ENCODE measurements at regions not wholly inside any gene's neighbourhood (a gene's known extent, or its start where the extent isn't known, plus 50 kb on each side); places are given as distances from the start of the nearest gene placed in this dataset.

- Histone ChIP-seq H2BK5ac (ENCODE audit: low read length) (no peak overlapping the region), H2BK12ac (ENCODE audit: low read length) (no peak overlapping the region), H2BK15ac (ENCODE audit: low read length) (no peak overlapping the region), H3K9me3 (replicated peaks in 1 of 2; ENCODE audit: control insufficient read depth in 2 of 2, insufficient read depth in 1 of 2, low read depth in 1 of 2, low read length in 2 of 2) (no peaks in the 10 kb centered on the region), H3K36me3 (replicated peaks in 1 of 2; ENCODE audit: control insufficient read depth in 2 of 2, insufficient read depth in 2 of 2, low read length in 2 of 2) (no peaks in the 10 kb centered on the region), H3K4me2 (ENCODE audit: insufficient read depth, low read length, poor library complexity, severe bottlenecking) (no peak overlapping the region), H4K8ac (ENCODE audit: low read depth, low read length) (no peak overlapping the region), H4K91ac (ENCODE audit: low read depth, low read length, poor library complexity) (no peak overlapping the region), H3K27me3 (ENCODE audit: control insufficient read depth in 3 of 3, insufficient read depth in 3 of 3, low read depth in 1 of 3, low read length in 3 of 3) (no peaks in the 10 kb centered on the region), H3K4me3 (ENCODE audit: low read length in 2 of 2) (no peak overlapping the region), H3K23ac (ENCODE audit: low read depth, low read length, poor library complexity) (no peak overlapping the region), H3K14ac (ENCODE audit: low read length) (no peak overlapping the region), H2AK5ac (ENCODE audit: low read depth, low read length) (no peak overlapping the region), H3K27ac (replicated peaks; ENCODE audit: low read length) (no peak overlapping the region), H2AFZ (ENCODE audit: low read length) (no peak overlapping the region), H3K79me1 (ENCODE audit: low read depth, low read length) (no peaks in the 10 kb centered on the region), H3K9ac (ENCODE audit: low read depth, low read length, poor library complexity) (no peak overlapping the region), H3K18ac (ENCODE audit: low read length) (no peak overlapping the region), H3K4ac (ENCODE audit: low read length) (no peak overlapping the region), H3K4me1 (ENCODE audit: control insufficient read depth in 2 of 2, insufficient read depth in 1 of 2, low read depth in 1 of 2, low read length in 2 of 2) (no peaks in the 10 kb centered on the region), H2BK120ac (ENCODE audit: low read depth, low read length) (no peak overlapping the region)
- no CpG with 5 or more reads among the region's 3 CpGs for WGBS, 2 donors (ENCODE audit: extremely low coverage in 2 of 2, insufficient read length in 2 of 2, insufficient replicate concordance in 1 of 2)
- DNase-seq (ENCODE audit: low spot score): no peak
Observed at GRCh38 chr3:5312290-5312689, 124.8 kb downstream of the EDEM1 start.

GRCh38 chr3:5314897-5315296 is 127.4 kb downstream of the EDEM1 start:
- no CpG with 5 or more reads among the region's 1 CpG for WGBS, 2 donors (ENCODE audit: extremely low coverage in 2 of 2, insufficient read length in 2 of 2, insufficient replicate concordance in 1 of 2)
- Histone ChIP-seq H2BK12ac (ENCODE audit: low read length) (no peak overlapping the region), H4K91ac (ENCODE audit: low read depth, low read length, poor library complexity) (no peak overlapping the region), H2BK15ac (ENCODE audit: low read length) (no peak overlapping the region), H3K79me1 (ENCODE audit: low read depth, low read length) (no peaks in the 10 kb centered on the region), H3K27me3 (ENCODE audit: control insufficient read depth in 3 of 3, insufficient read depth in 3 of 3, low read depth in 1 of 3, low read length in 3 of 3) (no peaks in the 10 kb centered on the region), H3K4me3 (ENCODE audit: low read length in 2 of 2) (no peak overlapping the region), H2AFZ (ENCODE audit: low read length) (no peak overlapping the region), H3K4ac (ENCODE audit: low read length) (no peak overlapping the region), H2BK120ac (ENCODE audit: low read depth, low read length) (no peak overlapping the region), H3K18ac (ENCODE audit: low read length) (no peak overlapping the region), H3K23ac (ENCODE audit: low read depth, low read length, poor library complexity) (no peak overlapping the region), H2AK5ac (ENCODE audit: low read depth, low read length) (no peak overlapping the region), H3K36me3 (replicated peaks in 1 of 2; ENCODE audit: control insufficient read depth in 2 of 2, insufficient read depth in 2 of 2, low read length in 2 of 2) (no peaks in the 10 kb centered on the region), H3K9me3 (replicated peaks in 1 of 2; ENCODE audit: control insufficient read depth in 2 of 2, insufficient read depth in 1 of 2, low read depth in 1 of 2, low read length in 2 of 2) (no peaks in the 10 kb centered on the region), H3K27ac (replicated peaks; ENCODE audit: low read length) (no peak overlapping the region), H3K4me1 (ENCODE audit: control insufficient read depth in 2 of 2, insufficient read depth in 1 of 2, low read depth in 1 of 2, low read length in 2 of 2) (no peaks in the 10 kb centered on the region), H4K8ac (ENCODE audit: low read depth, low read length) (no peak overlapping the region), H2BK5ac (ENCODE audit: low read length) (no peak overlapping the region), H3K4me2 (ENCODE audit: insufficient read depth, low read length, poor library complexity, severe bottlenecking) (no peak overlapping the region), H3K9ac (ENCODE audit: low read depth, low read length, poor library complexity) (no peak overlapping the region), H3K14ac (ENCODE audit: low read length) (no peak overlapping the region)
- DNase-seq (ENCODE audit: low spot score): no peak

- Histone ChIP-seq H2AFZ (ENCODE audit: low read length) (no peak overlapping the region), H2BK120ac (ENCODE audit: low read depth, low read length) (no peak overlapping the region), H3K14ac (ENCODE audit: low read length) (no peak overlapping the region), H4K8ac (ENCODE audit: low read depth, low read length) (no peak overlapping the region), H3K9me3 (replicated peaks in 1 of 2; ENCODE audit: control insufficient read depth in 2 of 2, insufficient read depth in 1 of 2, low read depth in 1 of 2, low read length in 2 of 2) (no peaks in the 10 kb centered on the region), H4K91ac (ENCODE audit: low read depth, low read length, poor library complexity) (no peak overlapping the region), H3K9ac (ENCODE audit: low read depth, low read length, poor library complexity) (no peak overlapping the region), H3K4ac (ENCODE audit: low read length) (no peak overlapping the region), H3K79me1 (ENCODE audit: low read depth, low read length) (no peaks in the 10 kb centered on the region), H3K23ac (ENCODE audit: low read depth, low read length, poor library complexity) (no peak overlapping the region), H2BK5ac (ENCODE audit: low read length) (no peak overlapping the region), H2BK12ac (ENCODE audit: low read length) (no peak overlapping the region), H3K36me3 (replicated peaks in 1 of 2; ENCODE audit: control insufficient read depth in 2 of 2, insufficient read depth in 2 of 2, low read length in 2 of 2) (no peaks in the 10 kb centered on the region), H2AK5ac (ENCODE audit: low read depth, low read length) (no peak overlapping the region), H3K27ac (replicated peaks; ENCODE audit: low read length) (no peak overlapping the region), H3K4me2 (ENCODE audit: insufficient read depth, low read length, poor library complexity, severe bottlenecking) (no peak overlapping the region), H3K27me3 (ENCODE audit: control insufficient read depth in 3 of 3, insufficient read depth in 3 of 3, low read depth in 1 of 3, low read length in 3 of 3) (no peaks in the 10 kb centered on the region), H3K18ac (ENCODE audit: low read length) (no peak overlapping the region), H3K4me1 (ENCODE audit: control insufficient read depth in 2 of 2, insufficient read depth in 1 of 2, low read depth in 1 of 2, low read length in 2 of 2) (peaks cover 0 to 5% of the 10 kb centered on the region in 2 donors), H2BK15ac (ENCODE audit: low read length) (no peak overlapping the region), H3K4me3 (ENCODE audit: low read length in 2 of 2) (no peak overlapping the region)
- WGBS, 2 donors (ENCODE audit: extremely low coverage in 2 of 2, insufficient read length in 2 of 2, insufficient replicate concordance in 1 of 2): no CpG with 5 or more reads among the region's 5 CpGs
- DNase-seq (ENCODE audit: low spot score): no peak
Observed at GRCh38 chr3:5317557-5317956, 130.1 kb downstream of the EDEM1 start.

GRCh38 chr3:5319454-5319853 is 131.9 kb downstream of the EDEM1 start:
- WGBS, 2 donors (ENCODE audit: extremely low coverage in 2 of 2, insufficient read length in 2 of 2, insufficient replicate concordance in 1 of 2): no CpG with 5 or more reads among the region's 2 CpGs
- H3K79me1 ChIP-seq (ENCODE audit: low read depth, low read length): no peaks in the 10 kb centered on the region
- H3K27me3 ChIP-seq (ENCODE audit: control insufficient read depth in 3 of 3, insufficient read depth in 3 of 3, low read depth in 1 of 3, low read length in 3 of 3): no peaks in the 10 kb centered on the region
- H2BK5ac ChIP-seq (ENCODE audit: low read length): no peak overlapping the region
- H3K4me3 ChIP-seq (ENCODE audit: low read length in 2 of 2): no peak overlapping the region
- H4K8ac ChIP-seq (ENCODE audit: low read depth, low read length): no peak overlapping the region
- peaks cover 0 to 5% of the 10 kb centered on the region in 2 donors for H3K4me1 ChIP-seq (ENCODE audit: control insufficient read depth in 2 of 2, insufficient read depth in 1 of 2, low read depth in 1 of 2, low read length in 2 of 2)
- no peak overlapping the region for H3K4me2 ChIP-seq (ENCODE audit: insufficient read depth, low read length, poor library complexity, severe bottlenecking)
- H2AK5ac ChIP-seq (ENCODE audit: low read depth, low read length): no peak overlapping the region
- H3K9me3 ChIP-seq (replicated peaks in 1 of 2; ENCODE audit: control insufficient read depth in 2 of 2, insufficient read depth in 1 of 2, low read depth in 1 of 2, low read length in 2 of 2): no peaks in the 10 kb centered on the region
- no peak overlapping the region for H3K23ac ChIP-seq (ENCODE audit: low read depth, low read length, poor library complexity)
- H3K18ac ChIP-seq (ENCODE audit: low read length): no peak overlapping the region
- no peak overlapping the region for H3K27ac ChIP-seq (replicated peaks; ENCODE audit: low read length)
- no peak for DNase-seq (ENCODE audit: low spot score)
- no peak overlapping the region for H4K91ac ChIP-seq (ENCODE audit: low read depth, low read length, poor library complexity)
- H3K14ac ChIP-seq (ENCODE audit: low read length): no peak overlapping the region
- H2BK120ac ChIP-seq (ENCODE audit: low read depth, low read length): no peak overlapping the region
- no peak overlapping the region for H2BK15ac ChIP-seq (ENCODE audit: low read length)
- no peak overlapping the region for H3K9ac ChIP-seq (ENCODE audit: low read depth, low read length, poor library complexity)
- H2AFZ ChIP-seq (ENCODE audit: low read length): no peak overlapping the region
- H3K4ac ChIP-seq (ENCODE audit: low read length): no peak overlapping the region
- H2BK12ac ChIP-seq (ENCODE audit: low read length): no peak overlapping the region
- H3K36me3 ChIP-seq (replicated peaks in 1 of 2; ENCODE audit: control insufficient read depth in 2 of 2, insufficient read depth in 2 of 2, low read length in 2 of 2): no peaks in the 10 kb centered on the region
